Stimulated activated CD4-positive, alpha-beta T cell treated with anti-CD3 and anti-CD28 coated beads, TNF-alpha, amount 100 ng/mL, for 1 hour (primary cell): ENCODE measurements at regions not wholly inside any gene's neighbourhood (a gene's known extent, or its start where the extent isn't known, plus 50 kb on each side); places are given as distances from the start of the nearest gene placed in this dataset.

Experiments
- DNase-seq, 3 donors: peaks; one replicate each; pipeline ENCODE4 v3.0.0-alpha.2; 2020; ENCODE audit warnings: low read depth in 3 of 3, low spot score in 1 of 3

DNA sequence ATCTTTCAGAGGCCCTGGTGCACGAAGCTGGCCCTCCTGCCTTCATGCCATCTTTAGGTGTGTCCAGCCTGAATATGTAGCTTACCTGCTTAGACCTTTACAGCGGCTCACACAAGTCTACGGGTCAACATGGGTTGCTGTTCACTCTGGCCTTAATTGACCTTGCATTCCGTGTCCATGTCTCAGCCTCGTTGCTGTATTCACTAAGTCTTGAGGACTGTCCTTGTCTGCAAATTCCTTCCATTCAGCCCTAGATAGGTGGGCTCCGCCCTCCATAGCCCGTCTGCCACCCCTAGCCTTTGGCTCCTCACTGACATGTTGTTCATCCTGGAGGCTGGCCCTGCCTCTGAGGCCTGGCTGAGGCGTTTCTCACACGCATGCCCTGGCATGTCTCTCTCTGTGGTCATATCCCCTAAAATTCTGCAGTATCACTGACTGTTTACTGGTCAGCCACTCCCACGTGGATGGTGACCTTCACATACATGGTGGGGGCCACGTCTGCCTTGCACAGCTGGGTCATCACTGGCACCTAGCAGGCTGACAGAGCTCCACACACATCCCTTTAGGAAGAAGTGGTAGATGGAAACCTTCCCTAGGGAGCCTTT lies 394.1 kb upstream of the MKI67 start:
- no peak for DNase-seq

DNA sequence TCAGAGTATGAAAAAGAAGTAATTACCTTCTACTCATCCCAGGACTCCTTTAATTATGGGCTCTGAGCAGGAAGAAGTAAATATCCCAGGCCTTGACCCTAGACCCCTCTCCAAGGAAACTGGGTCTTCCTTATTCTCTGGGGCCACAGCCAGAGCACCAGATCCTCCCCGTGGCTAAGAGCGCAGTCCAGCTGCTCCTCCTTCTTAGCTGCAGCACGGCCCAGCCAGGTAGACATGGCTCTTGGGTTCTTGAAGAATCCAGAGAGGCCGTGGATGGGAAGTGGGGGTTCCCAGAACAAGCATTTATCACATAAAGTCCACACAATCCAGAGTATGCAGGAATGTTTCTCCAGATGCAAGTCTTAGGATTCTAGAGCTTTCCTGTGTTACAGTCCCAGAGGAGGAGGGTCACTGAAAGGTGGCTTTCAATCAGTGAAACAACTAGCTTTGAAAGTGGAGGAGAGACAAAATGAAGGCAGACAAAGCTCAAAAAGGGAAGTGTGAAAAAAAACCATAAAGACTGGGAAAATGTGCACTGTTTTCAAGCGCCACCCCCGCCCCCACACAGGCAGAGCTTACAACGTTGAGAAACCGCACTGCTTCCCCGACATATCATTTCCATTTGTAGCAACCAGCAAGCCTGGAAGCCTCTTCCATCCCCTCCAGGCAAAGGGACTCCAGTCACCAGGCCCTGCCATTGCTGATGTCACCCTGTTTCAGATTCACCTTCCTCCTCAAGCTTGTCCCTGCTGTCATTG lies 396.5 kb upstream of the MKI67 start:
- no peak for DNase-seq

DNA sequence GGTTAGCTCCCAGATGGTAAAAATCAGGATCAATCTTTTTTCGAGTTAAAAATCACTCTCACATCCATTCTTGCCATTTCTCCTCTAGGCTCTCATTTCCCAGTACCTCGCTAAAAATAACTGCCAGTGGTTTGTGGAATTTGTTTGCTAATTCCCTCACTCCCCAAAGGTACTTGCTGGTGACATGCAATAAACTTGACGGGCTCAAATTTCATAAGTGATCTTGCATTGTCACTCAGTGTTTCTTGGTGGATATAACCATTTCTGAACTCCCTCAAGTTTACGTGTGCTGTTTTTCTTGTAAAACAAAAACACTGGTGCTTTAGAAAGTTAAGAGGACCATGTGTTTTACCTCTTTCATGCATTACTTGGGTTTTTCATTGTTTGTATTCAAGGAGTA lies 399.2 kb upstream of the MKI67 start:
- no peak for DNase-seq

DNA sequence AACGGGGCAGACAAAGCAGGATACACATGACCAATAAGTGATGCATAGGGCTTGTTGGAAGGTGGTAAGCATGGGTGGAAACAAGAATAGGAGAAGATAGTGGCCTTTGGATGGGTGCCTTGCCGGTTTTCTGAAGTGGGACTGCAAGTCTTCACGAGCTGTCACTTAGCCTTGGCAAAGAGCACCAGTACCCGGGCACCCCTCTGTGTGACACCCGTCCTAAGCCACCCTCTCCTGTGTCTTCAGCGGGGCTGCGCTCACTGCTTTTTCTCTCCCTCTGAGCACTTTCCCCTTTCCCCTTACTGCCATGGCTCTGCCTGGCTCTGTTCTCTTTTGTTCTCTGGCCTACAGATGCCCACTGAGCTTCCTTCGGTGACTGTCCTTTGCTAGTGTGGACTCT lies 399.7 kb upstream of the MKI67 start:
- no peak for DNase-seq

DNA sequence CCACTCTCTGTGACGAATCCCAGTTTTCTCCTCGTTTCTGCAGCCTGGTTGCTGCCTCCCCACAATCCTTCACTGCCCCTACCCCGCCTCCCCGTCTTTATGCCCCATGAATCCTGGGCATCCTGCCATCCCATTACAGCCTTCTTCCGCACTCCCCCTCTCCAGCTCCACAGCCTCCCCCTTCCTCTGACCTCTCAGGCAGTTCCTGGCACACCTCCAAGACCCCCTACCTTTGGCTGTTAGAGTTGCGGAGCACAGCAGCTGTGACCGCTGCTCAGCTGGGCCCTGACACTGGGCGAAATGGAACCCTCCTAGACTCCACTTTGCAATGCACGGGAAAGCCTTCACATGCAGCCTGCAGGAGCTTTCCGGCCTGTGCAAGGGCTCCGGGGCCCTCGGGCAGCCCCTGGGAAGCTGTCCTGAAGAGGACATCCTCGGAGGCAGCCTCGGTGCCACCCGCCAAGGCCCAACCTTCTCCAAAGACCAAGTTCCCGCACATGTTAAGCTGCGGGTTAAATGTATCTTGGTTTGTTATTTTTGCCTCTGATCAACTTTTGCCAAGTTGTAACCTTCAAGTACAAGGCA lies 400.7 kb upstream of the MKI67 start:
- no peak for DNase-seq

DNA sequence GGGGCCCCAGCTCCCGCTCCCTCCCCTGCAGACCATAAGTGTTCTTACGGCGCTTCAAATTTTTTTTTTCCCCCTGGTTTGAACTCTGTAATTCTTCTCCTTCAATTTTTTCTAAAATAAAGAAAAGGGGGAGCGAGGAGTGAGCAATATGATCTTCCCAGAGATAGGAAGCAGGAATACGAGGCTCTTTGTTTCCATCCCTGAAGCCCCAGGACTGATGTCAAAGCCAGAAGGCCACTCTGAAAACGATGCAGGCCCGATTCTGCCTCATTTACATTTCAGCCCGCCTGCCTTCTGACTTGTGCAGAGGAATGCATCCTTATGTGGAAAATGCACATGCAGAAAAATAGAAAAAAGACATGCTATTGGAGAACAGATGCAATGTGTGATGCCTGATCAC lies 401.5 kb upstream of the MKI67 start:
- DNase-seq, result no peak

DNA sequence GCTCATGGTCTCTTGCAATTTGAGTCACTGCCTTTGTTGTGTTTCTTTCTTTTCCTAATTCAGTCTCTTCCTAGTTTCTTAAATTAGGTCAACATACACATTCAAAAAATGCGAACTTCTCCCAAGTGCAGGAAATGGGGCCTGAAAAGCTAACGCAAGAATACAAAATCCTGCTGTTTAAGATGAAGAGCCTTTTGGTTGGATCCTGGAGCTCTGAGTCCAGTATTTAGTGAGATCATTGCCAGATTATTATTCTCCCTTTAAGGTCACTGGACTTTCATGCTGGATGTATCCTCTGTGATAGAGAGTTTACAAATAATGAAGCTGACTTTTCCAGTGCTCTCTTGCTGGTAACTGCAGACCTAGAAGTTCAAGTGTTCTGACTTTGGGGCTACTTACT lies 401.9 kb upstream of the MKI67 start:
- no peak for DNase-seq

DNA sequence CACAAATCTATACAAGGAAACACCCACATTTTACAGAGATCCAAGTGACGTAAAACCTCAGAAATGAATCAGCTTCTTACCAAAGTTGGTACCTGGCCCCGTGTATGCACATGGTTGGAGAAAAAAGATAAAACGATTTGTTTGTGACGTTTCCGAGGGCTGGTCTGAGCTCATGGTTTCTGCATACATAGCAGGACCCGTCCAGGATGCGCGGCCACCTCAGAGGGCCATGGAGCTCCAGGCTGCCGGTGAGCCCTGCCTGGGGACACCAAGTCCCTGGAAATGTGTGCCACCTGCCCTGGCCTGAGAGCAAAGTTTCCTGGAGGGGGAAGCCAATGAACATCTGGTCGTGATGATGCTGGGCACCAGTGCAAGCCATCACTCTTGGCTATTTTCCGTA lies 402.6 kb upstream of the MKI67 start:
- DNase-seq, result no peak

DNA sequence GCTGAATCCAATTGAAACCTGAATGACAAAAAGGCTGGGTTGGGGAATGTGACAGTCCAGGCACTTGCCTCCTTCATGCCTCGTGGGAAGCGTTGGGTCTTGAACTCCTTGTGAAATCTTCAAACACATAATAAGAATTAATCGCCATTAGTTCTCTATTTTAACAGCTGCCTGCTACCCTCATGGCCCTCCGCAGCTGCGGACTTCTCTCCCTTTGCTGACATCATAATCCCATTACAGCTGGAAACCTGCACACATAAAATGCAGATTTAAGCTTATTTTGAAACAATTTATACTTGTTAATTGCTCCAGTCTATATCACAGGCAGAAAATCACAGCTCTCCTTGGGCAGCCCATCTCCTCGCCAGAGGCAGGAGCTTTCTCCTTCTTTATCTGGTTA lies 403.0 kb upstream of the MKI67 start:
- no peak for DNase-seq

DNA sequence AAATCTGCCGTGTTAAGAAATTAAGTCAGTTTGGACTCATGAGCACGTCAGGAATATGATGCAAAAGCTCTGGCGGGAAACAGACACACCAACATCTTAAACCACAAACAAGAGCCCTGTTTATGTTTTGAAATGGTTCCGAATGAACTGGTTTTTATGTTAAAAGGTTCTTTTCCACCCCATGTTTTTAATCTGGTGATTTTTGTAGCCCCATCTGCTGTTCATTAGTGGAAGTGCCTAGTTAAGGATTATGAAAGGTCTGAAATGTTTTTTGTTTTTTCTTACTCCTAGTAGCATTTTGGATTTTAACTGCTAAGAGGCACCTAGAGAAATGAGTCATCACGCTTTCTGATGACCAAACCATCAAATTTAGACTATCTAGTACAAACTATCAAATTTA lies 404.1 kb upstream of the MKI67 start:
- no peak for DNase-seq

DNA sequence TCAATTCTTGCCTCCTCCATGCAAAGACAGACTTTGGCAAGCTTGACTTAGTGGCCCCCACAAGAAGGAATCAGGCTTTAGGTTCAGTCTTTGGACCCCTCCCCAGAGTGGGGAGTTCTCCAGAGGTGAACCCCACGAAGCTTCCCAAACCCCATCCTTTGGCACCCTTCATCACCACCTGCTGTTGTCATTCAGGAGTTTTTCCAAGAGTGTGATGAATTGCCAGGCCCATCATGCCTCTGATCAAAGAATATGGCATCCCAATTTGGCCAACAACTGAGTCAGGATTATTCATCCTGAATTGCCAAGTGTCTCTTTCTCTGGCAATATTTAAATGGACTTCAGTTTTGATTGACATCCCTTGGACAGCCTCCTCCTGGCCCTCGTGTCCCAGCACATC lies 404.7 kb upstream of the MKI67 start:
- DNase-seq, result no peak

DNA sequence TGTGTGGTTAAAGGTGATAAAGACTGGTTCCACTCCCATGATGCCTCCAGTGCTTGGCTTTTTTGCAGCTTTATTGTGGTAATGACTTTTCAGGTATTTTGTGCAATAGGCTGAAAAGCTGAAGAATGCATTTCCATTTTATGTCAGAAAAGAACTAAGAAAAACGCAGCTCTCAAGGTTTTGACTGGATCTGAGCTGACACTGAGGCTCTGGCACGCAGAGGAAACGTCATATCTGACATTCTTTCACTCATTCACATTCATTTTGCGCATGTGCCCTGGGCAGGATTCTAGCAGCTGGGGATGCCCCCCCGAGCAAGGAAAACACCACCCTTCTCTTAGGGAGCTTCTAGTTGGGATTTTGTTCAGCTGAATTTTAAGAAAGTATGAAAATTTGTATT lies 408.5 kb upstream of the MKI67 start:
- no peak for DNase-seq

DNA sequence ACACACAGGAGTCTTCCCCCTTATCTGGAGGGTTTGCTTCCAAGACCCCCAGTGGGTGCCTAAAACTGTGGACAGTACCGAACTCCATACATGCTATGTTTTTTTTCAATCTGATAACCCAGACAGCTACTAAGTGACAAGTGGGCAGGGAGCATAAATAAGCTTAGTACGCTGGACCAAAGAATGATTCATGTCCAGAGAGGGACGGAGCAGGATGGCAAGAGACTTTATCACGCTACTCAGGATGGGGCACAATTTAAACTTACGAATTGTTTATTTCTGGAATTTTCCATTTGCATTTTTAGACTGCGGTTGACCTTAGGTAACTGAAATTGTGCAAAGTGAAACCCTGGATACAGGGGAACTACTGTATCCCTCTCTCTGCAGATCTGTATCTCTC lies 410.0 kb upstream of the MKI67 start:
- no peak for DNase-seq

DNA sequence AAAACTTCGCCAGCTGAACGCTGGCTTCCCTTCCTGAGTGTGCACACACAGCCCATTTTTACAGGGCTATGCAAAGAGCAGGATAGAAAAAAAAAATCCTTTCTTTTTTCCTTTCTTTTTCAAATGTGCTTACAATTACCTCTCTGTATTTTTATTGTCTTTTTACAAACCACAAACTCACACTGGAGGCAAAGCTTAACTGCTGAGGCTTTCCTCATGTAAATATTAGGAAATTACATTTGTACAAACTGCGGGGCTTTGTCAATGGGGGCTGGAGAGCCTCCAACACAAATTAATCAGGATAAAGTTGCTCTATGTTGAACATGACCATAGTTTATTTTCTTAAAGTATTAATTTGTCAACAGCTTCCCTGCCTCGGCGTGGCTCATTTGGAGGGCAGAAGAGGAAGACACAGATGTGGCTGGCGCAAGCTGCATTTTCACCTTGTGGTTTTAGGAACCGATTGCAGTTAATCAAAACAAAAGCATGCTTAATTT lies 411.7 kb upstream of the MKI67 start:
- no peak for DNase-seq

DNA sequence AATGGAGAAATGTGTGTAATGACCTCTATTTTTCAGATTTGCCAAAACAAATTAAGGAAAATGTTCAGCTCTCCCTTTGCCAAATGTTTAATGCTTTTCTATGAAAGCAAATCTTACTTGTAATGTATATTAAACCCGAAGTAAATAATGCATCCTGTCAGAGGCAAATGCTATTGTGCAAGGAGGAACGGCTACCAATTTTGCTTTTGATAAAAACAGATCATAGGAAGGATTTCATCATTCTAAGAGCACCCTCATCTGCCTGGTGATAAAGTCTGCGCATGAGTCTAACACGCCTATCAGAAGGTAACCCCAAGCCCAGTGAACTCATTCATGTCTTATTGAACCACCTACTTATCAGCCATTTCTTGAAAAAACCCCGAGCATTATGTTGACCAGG lies 412.4 kb upstream of the MKI67 start:
- DNase-seq, result no peak

DNA sequence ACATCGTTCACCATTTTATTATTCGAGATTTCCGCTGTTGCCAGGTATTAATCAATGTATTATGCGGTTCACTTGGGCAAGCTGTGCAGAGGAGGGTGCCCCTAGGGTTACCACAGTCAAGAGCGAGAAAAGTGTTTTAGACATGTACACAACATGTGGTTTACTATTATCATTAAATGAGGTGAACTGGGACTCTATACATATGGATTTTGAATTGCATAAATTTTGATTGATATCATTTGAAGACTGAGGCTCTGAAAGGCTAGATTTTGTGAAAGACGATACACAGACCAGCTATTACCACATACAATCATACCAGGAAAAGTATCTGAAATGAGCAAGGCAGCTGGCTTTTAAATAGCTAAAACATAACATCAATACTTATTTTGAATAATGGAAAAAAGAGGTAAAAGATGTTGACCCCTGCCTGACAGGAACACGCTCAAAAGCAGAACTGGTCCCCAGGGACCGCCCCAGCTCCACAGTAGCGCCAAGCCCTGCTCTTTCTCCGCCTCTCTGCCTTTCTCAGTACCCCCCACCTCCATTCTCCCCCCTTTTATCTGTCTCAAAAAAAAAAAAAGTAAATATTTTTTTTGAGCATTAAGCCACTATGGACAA lies 413.4 kb upstream of the MKI67 start:
- no peak for DNase-seq

DNA sequence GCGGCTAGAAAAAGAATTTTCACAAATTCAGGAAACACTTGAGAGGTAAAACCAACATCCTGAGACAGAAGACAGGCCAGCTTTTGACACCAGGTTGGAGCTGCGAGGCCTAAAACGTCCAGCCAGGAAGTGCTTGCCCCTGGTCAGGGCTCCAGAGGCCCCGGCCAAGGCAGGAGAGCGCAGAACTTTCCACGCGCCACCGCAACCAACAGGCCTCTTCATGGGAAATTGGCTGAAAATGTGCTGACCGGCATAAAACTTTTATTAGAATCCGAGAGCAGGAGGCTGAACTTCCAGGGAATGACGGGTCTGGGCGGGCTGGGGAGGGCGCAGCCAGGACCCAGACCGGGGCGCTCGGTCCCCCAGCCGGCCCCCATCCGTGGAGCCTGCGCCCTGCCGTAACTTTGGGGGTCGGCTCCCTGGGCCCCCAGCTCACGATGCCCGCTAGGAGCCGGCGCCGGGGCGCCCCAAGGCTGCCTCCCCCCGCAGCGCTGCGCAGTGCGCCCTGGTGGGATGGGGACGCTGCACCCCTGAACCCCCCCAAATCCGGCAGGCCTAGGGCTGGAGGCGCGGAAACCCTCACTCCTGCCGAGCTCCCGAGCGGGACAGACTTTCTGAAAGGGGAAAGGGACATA lies 414.0 kb upstream of the MKI67 start:
- DNase-seq, result no peak

DNA sequence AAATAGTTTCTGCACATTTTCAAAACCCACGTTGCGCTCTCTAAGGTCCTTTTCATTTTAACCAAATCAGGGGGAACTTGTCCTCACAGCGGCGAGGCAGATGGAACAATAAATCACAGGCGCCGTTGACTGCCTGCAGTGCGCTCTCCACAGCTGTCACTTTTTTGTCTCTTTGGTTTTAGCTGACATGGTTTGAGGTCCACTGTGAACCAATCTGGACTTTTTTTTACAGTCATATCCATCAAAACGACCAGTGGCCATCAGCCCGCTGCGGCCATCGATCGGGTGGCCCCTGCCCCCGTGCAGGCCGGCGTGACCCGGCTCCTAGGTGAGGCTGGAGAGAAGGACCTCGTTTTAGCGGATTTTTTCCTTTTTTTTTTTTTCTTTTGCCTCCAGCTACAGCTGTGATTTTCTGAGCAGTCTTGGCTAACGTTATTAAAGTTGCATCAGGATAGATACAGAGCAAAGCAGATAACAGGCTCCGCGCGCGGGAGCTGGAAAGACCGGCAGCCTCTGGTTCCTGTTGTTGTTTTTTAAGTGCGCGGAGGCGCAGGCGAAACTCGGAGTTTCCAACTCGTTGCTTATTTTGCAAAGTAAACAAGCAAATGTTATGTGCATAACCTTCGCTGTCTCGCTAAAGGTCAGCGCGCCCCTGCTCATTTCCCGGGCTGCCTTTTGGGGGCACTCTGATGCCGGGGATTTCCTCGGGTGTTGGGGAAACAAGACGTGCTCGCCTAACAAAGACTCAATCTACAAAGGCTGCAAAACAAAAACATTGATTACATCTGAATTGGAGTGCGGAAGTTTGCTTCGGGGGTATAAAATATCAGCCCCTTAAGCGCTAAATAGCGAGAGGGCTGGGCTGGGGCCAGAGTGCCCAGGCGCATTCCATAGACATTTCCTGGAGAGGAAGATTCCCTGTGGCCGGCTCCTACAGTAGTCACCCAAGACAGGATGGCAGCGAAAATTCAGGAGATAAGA lies 414.8 kb upstream of the MKI67 start:
- DNase-seq, result no peak

DNA sequence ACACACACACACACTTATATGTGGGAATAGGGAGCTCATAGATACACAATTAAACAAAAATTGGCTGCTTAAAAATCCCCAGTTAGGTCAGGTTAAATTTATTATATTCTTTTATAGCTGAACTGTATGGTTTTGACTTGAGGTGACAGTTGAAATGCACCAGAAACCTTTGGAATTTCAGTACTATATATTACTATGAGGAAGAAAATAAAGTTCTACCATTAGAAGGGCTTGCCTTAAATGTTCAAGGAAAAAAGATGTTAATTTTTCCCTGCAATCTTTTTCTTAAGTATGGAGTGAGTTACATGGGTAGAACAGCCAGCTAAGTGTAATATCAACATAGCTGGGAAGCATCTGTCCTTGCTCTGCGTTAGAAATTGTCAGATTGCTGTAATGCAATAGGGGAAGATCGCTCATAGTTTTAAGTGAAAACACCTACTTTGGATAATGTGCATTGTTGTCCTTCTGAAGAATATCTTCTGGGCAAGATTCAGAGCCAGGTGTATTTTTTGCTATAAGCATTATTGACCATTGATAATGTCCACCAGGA lies 415.8 kb upstream of the MKI67 start:
- no peak for DNase-seq

DNA sequence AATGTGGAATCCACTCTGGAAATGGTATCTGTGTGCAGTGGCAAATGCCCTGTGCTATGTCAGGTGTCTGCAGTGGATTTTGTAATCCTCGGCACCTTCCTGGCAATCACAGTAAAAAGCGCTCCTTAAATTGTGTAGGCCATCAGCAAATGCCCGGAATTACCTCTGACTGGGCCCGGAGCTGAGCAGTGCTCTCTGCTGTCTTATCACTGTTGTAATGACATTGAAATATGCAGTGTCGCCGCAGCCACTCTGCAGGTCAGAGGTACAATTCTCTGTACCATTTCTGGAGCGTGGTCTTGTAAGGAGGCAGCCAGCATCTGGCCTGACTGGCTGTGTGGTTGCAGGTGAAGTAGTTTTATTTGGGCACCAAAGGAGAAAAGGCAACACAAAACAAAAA lies 416.4 kb upstream of the MKI67 start:
- DNase-seq, result no peak
